OCI-LY7 (cell line): ENCODE measurements at regions not wholly inside any gene's neighbourhood (a gene's known extent, or its start where the extent isn't known, plus 50 kb on each side); places are given as distances from the start of the nearest gene placed in this dataset.

Experiments
- BruUV-seq: library from RNA; stranded (reverse); fragments of 400-500 nt; replicated peaks from 2 replicates; lab custom pipeline; 2021; lab: Mats Ljungman, UMichigan
- CTCF ChIA-PET: fragments of 300-600 bp; sonication (Branson Sonifier 250); formaldehyde crosslinking; loops from one replicate; lab custom pipeline; 2022; ENCODE audit warnings: antibody characterized with exemption; ENCODE audit not compliant: unreplicated experiment; lab: Charles Lee
- POLR2A ChIA-PET: fragments of 300-600 bp; sonication (Branson Sonifier 250); formaldehyde crosslinking; loops from one replicate; lab custom pipeline; 2022; ENCODE audit warnings: antibody characterized with exemption; lab: Charles Lee
- DNase-seq: peaks from one replicate; pipeline ENCODE4 v3.0.0-alpha.2; 2015; ENCODE audit warnings: low spot score
- H2AFZ ChIP-seq: fragments of 200-600 bp; sonication (generic), shearing (Covaris generic); 2 replicates; pipeline ENCODE4 v1.6.1; 2014; ENCODE audit warnings: mild to moderate bottlenecking, antibody characterized with exemption, low read length, moderate library complexity
- H3K27ac ChIP-seq: fragments of 200-600 bp; sonication (generic); 2 replicates; pipeline ENCODE4 v1.5.1; 2014; ENCODE audit warnings: mixed run types, low read depth, mild to moderate bottlenecking, moderate library complexity, low read length, inconsistent platforms; ENCODE audit not compliant: poor library complexity, severe bottlenecking
- H3K36me3 ChIP-seq: fragments of 200-600 bp; sonication (generic); 2 replicates; pipeline ENCODE4 v1.6.1; 2014; ENCODE audit warnings: mild to moderate bottlenecking, antibody characterized with exemption, low read length, moderate library complexity, mixed read lengths; ENCODE audit not compliant: insufficient read depth
- H3K4me1 ChIP-seq: fragments of 200-600 bp; sonication (generic); 2 replicates; pipeline ENCODE4 v1.5.1; 2014; ENCODE audit warnings: mild to moderate bottlenecking, low read length; ENCODE audit not compliant: insufficient read depth, poor library complexity, severe bottlenecking
- H3K4me2 ChIP-seq: fragments of 200-600 bp; sonication (generic); 2 replicates; pipeline ENCODE4 v1.6.1; 2014; ENCODE audit warnings: mild to moderate bottlenecking, low read length
- H3K4me3 ChIP-seq: fragments of 200-600 bp; sonication (generic); 2 replicates; pipeline ENCODE4 v1.5.1; 2014; ENCODE audit warnings: mild to moderate bottlenecking, low read depth, low read length; ENCODE audit not compliant: poor library complexity, severe bottlenecking
- H3K79me2 ChIP-seq: fragments of 200-600 bp; sonication (generic); 2 replicates; pipeline ENCODE4 v1.6.1; 2016; ENCODE audit warnings: low read depth, mild to moderate bottlenecking, low read length, moderate library complexity, mixed read lengths; ENCODE audit not compliant: insufficient read depth
- H3K9me2 ChIP-seq: fragments of 200-600 bp; sonication (generic); 2 replicates; pipeline ENCODE4 v1.6.1; 2016; ENCODE audit warnings: mild to moderate bottlenecking, low read length, mixed read lengths; ENCODE audit not compliant: insufficient read depth
- H3K9me3 ChIP-seq: fragments of 200-600 bp; sonication (generic); 2 replicates; pipeline ENCODE4 v1.6.1; 2014; ENCODE audit warnings: mild to moderate bottlenecking, mixed run types, low read length, mixed read lengths
- H4K20me1 ChIP-seq: fragments of 200-600 bp; sonication (generic); 2 replicates; pipeline ENCODE4 v1.6.1; 2014; ENCODE audit warnings: mild to moderate bottlenecking, antibody characterized with exemption, low read length, moderate library complexity, mixed read lengths; ENCODE audit not compliant: insufficient read depth
- EZH2phosphoT487 ChIP-seq: fragments of 200-600 bp; sonication (generic); IDR thresholded peaks from 2 replicates; pipeline ENCODE4 v1.6.1; 2018; ENCODE audit warnings: low read depth, borderline replicate concordance, mild to moderate bottlenecking, mixed run types, antibody characterized with exemption, low read length, moderate library complexity, mixed read lengths
- intact Hi-C: fragments of 100-400 bp; cut with micrococcal nuclease; formaldehyde crosslinking; loops from one replicate; pipeline ENCODE4 v1.10.0; 2022; ENCODE audit not compliant: unreplicated experiment
- TF ChIP-seq, protein P1 (sequence below): fragments of 200-600 bp; sonication (generic); conservative IDR thresholded peaks from 2 replicates; pipeline ENCODE4 v1.5.1; 2014; ENCODE audit warnings: mild to moderate bottlenecking, antibody characterized with exemption, low read length, moderate library complexity, mixed read lengths

GRCh38 chr4:82069883-82070638 lies 303.7 kb downstream of the HNRNPD start:
- ChIA-PET CTCF (no interaction called here), POLR2A (no interaction called here)
- H3K9me2 ChIP-seq, result no peaks in the 10 kb centered on the region
- H4K20me1 ChIP-seq, result no peaks in the 10 kb centered on the region
- no peak for DNase-seq
- no peaks in the 10 kb centered on the region for H3K36me3 ChIP-seq
- H3K79me2 ChIP-seq, result no peaks in the 10 kb centered on the region
- no peak overlapping the region for H3K4me2 ChIP-seq
- no peaks in the 10 kb centered on the region for H3K9me3 ChIP-seq
- no peak for TF ChIP-seq EZH2phosphoT487
- TF ChIP-seq, protein P1, sequence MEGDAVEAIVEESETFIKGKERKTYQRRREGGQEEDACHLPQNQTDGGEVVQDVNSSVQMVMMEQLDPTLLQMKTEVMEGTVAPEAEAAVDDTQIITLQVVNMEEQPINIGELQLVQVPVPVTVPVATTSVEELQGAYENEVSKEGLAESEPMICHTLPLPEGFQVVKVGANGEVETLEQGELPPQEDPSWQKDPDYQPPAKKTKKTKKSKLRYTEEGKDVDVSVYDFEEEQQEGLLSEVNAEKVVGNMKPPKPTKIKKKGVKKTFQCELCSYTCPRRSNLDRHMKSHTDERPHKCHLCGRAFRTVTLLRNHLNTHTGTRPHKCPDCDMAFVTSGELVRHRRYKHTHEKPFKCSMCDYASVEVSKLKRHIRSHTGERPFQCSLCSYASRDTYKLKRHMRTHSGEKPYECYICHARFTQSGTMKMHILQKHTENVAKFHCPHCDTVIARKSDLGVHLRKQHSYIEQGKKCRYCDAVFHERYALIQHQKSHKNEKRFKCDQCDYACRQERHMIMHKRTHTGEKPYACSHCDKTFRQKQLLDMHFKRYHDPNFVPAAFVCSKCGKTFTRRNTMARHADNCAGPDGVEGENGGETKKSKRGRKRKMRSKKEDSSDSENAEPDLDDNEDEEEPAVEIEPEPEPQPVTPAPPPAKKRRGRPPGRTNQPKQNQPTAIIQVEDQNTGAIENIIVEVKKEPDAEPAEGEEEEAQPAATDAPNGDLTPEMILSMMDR, result no peak
- H3K4me1 ChIP-seq, result no peaks in the 10 kb centered on the region
- H2AFZ ChIP-seq, result no peak overlapping the region
- intact Hi-C loops, result no loop called here
- no peak overlapping the region for H3K4me3 ChIP-seq
- no TSS peak for BruUV-seq
- no peak overlapping the region for H3K27ac ChIP-seq

DNA sequence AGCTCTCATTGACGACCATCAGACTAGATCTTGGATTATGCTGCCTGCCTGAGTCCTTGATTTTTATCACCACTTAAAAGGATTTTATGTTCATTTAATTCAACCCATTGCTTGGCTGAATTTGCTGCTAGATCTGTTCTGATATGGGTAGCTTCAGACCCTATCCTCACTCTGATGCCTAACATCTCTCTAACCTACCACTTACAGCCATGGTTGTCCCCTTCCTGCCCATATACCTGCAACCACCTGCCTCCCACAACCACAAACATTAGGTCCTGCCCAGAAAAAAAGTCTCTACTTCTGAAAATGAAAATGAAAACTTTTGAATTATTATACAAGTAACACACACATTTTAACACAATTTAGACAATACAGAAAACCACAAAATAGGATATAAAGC lies 310.8 kb downstream of the HNRNPD start:
- BruUV-seq, result no TSS peak
- no peak overlapping the region for H3K4me2 ChIP-seq

More for the DNA sequence above, 310.8 kb downstream of the HNRNPD start:
- no peak for DNase-seq
- Histone ChIP-seq H3K9me2 (no peaks in the 10 kb centered on the region), H2AFZ (no peak overlapping the region), H4K20me1 (no peaks in the 10 kb centered on the region), H3K27ac (no peak overlapping the region), H3K4me1 (no peaks in the 10 kb centered on the region), H3K4me3 (no peak overlapping the region), H3K79me2 (no peaks in the 10 kb centered on the region), H3K9me3 (no peaks in the 10 kb centered on the region), H3K36me3 (no peaks in the 10 kb centered on the region)
- TF ChIP-seq, protein P1, result no peak
- TF ChIP-seq EZH2phosphoT487, result no peak
- intact Hi-C loops, result no loop called here
- POLR2A ChIA-PET, result no interaction called here
- CTCF ChIA-PET, result no interaction called here
